Heart left ventricle (tissue), 13 donors: ENCODE measurements at regions not wholly inside any gene's neighbourhood (a gene's known extent, or its start where the extent isn't known, plus 50 kb on each side); places are given as distances from the start of the nearest gene placed in this dataset.

Experiments
- POLR2A ChIP-seq, 2 donors: fragments of 450-650 bp; IDR thresholded peaks; one replicate each; pipeline ENCODE4 v1.6.1; 2017; ENCODE audit warnings: antibody characterized with exemption in 2 of 2, mild to moderate bottlenecking in 2 of 2, moderate library complexity in 2 of 2
- TF ChIP-seq, protein P1 (sequence below), 12 donors: fragments of 200-600 bp; sonication (generic) in 4 of 12; IDR thresholded peaks; one replicate each; pipeline versions ENCODE4 v1.5.0 to v1.8.0; 2018 to 2022; ENCODE audit warnings: antibody characterized with exemption in 12 of 12, mild to moderate bottlenecking in 5 of 12
- donor health status: ischemic (EF 13 %, LVEDD 7.1; RV severe dilation, severe dysfunction).
- donor health status: DM: no; HTN: yes; CAD: no.
- donor health status: DM: no; HTN: no; CAD: no.
- donor health status: ischemic (EF 25% LVEDD 6.9; RV normal size, moderate dysfunction).
- donor health status: ischemic (EF 25% LVEDD 5.7; RV mildly dilated, moderate dysfunction).
- donor health status: ischemic (EF 35%, LVEDD 5.7; RV mildly dilated, moderate dysfunction).
- donor health status: nonischemic (EF 11% LVEDD 7.7; RV severe dilation, severe dysfunction).
- donor health status: DM: yes; HTN: yes; CAD: no.
- donor health status: PGD.
- donor health status: ischemic (EF 29% LVEDD 5.4; RV normal size, mild dysfunction).
- donor health status: nonischemic (EF 23%, LVEDD 6.1; RV moderate dilation, normal function).

DNA sequence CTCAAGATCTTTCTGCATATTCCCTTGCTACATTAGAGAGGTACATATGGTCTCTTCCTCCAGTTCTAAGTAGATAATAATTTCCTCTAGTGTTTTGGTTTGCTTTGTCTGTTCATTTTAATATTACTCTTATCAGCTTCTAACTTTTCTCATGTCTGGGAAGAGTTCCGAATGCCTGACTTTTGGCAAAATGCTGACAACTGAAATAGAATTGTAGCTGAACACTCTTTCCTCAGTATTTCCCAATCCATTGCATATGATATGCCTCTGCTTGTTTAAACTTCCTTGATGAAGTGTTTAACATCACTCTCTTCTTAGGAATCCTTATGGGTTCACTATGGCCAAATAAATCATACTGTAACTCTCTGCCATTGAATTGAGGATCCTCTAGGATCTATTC lies 1510.1 kb downstream of the MRPL39 start:
- TF ChIP-seq POLR2A (IDR thresholded peaks at IDR 0.05): no peak
- TF ChIP-seq, protein P1, sequence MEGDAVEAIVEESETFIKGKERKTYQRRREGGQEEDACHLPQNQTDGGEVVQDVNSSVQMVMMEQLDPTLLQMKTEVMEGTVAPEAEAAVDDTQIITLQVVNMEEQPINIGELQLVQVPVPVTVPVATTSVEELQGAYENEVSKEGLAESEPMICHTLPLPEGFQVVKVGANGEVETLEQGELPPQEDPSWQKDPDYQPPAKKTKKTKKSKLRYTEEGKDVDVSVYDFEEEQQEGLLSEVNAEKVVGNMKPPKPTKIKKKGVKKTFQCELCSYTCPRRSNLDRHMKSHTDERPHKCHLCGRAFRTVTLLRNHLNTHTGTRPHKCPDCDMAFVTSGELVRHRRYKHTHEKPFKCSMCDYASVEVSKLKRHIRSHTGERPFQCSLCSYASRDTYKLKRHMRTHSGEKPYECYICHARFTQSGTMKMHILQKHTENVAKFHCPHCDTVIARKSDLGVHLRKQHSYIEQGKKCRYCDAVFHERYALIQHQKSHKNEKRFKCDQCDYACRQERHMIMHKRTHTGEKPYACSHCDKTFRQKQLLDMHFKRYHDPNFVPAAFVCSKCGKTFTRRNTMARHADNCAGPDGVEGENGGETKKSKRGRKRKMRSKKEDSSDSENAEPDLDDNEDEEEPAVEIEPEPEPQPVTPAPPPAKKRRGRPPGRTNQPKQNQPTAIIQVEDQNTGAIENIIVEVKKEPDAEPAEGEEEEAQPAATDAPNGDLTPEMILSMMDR (IDR thresholded peaks at IDR 0.05): no peak
